NOMO-1 treated with DMSO at 0.1 percent for 48 hours (cell line): ENCODE measurements at regions not wholly inside any gene's neighbourhood (a gene's known extent, or its start where the extent isn't known, plus 50 kb on each side); places are given as distances from the start of the nearest gene placed in this dataset.

Source experiments
- DNase-seq: peaks from one replicate; lab custom pipeline; 2025; ENCODE audit not compliant: unreplicated experiment; lab: John Stamatoyannopoulos, UW

- no peak for DNase-seq
Observed at GRCh38 chr11:130789056-130789640, 127.1 kb downstream of the SNX19 start.

- no peak for DNase-seq
Observed at GRCh38 chr11:130790689-130791088, 125.6 kb downstream of the SNX19 start.

- DNase-seq = no peak
Observed at GRCh38 chr11:130792772-130793171, 123.5 kb downstream of the SNX19 start.

GRCh38 chr11:130796828-130797227 is 119.5 kb downstream of the SNX19 start:
- DNase-seq = no peak

- DNase-seq = no peak
Observed at GRCh38 chr11:130798280-130798679, 118.0 kb downstream of the SNX19 start.

- DNase-seq = no peak
Observed at GRCh38 chr11:130798801-130799200, 117.5 kb downstream of the SNX19 start.

- DNase-seq = no peak
Observed at GRCh38 chr11:130801333-130802122, 114.8 kb downstream of the SNX19 start.

GRCh38 chr11:130802567-130802966 is 113.7 kb downstream of the SNX19 start:
- DNase-seq = no peak

GRCh38 chr11:130804306-130805076 is 111.8 kb downstream of the SNX19 start:
- no peak for DNase-seq

GRCh38 chr11:130806746-130807145 is 109.5 kb downstream of the SNX19 start:
- no peak for DNase-seq

GRCh38 chr11:130808541-130808940 is 107.7 kb downstream of the SNX19 start:
- no peak for DNase-seq

GRCh38 chr11:130813196-130813595 is 103.1 kb downstream of the SNX19 start:
- no peak for DNase-seq

GRCh38 chr11:130813638-130814037 is 102.6 kb downstream of the SNX19 start:
- DNase-seq = no peak

- no peak for DNase-seq
Observed at GRCh38 chr11:130814440-130815096, 101.7 kb downstream of the SNX19 start.

- DNase-seq = no peak
Observed at GRCh38 chr11:130815097-130815802, 101.0 kb downstream of the SNX19 start.

GRCh38 chr11:130815956-130816355 is 100.3 kb downstream of the SNX19 start:
- DNase-seq = no peak

- DNase-seq = no peak
Observed at GRCh38 chr11:130816546-130817329, 99.5 kb downstream of the SNX19 start.

GRCh38 chr11:130817330-130817944 is 98.8 kb downstream of the SNX19 start:
- no peak for DNase-seq

GRCh38 chr11:130819625-130820024 is 96.7 kb downstream of the SNX19 start:
- DNase-seq = no peak
